ENCODE measurements at regions not wholly inside any gene's neighbourhood (a gene's known extent, or its start where the extent isn't known, plus 50 kb on each side); places are given as distances from the start of the nearest gene placed in this dataset.

DNA sequence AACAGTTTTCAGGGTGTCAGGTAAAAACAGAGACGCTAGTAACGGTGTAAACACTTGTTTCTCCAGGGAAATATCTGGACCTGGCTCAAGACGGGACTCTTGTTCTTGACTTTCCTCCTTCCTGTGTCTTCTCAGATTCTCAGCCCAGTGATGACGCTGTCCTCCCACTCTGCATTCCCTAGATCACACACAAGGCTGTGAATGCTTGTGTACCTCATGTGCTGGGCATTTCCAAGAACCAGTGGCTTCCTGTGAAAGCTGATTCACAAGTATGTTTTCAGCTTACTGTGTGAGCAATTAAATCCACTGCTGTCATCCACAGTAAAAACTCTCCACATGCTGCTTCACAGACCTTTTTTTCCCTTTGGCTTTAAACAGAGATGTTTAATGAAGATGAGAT lies 193.8 kb upstream of the DPP6 start:
- H3K9me3 ChIP-seq (ENCODE audit: low read length): no peaks in the 10 kb centered on the region

DNA sequence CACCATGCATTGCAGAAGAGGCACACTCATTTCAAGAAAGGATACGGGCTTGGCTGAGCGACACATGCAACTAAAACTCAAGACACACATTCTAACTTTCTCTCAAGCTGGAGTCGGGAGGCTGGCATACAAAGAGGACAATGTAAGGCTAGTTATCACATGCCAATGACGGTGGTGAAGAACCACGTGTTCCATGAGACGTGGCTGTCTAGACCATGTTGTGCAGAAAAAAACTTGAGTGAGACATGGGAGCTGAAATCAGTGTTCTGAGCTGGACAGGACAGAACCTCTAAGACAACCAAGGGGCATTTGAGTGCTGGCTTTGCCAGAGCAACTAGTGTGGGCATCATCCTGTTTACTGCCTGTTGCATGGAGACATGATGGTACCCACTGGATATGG lies 193.0 kb upstream of the DPP6 start:
- H2AFZ ChIP-seq (ENCODE audit: low read depth, low read length): no peak overlapping the region
- H3K79me2 ChIP-seq (replicated peaks; ENCODE audit: insufficient read depth, low read length): no peaks in the 10 kb centered on the region
- no peak overlapping the region for H3K4me2 ChIP-seq (ENCODE audit: low read length)
- no peak for TF ChIP-seq TAF1 (IDR thresholded peaks at IDR 0.05; ENCODE audit: low read depth)
- no peak for TF ChIP-seq EZH2 (IDR thresholded peaks at IDR 0.05; ENCODE audit: borderline replicate concordance, insufficient read depth, low read length, poor library complexity, severe bottlenecking)
- TF ChIP-seq MXI1 (conservative IDR thresholded peaks at IDR 0.05; ENCODE audit: poor library complexity, severe bottlenecking): no peak
- TF ChIP-seq POLR2AphosphoS5 (IDR thresholded peaks at IDR 0.05): no peak
- TF ChIP-seq, protein P1, sequence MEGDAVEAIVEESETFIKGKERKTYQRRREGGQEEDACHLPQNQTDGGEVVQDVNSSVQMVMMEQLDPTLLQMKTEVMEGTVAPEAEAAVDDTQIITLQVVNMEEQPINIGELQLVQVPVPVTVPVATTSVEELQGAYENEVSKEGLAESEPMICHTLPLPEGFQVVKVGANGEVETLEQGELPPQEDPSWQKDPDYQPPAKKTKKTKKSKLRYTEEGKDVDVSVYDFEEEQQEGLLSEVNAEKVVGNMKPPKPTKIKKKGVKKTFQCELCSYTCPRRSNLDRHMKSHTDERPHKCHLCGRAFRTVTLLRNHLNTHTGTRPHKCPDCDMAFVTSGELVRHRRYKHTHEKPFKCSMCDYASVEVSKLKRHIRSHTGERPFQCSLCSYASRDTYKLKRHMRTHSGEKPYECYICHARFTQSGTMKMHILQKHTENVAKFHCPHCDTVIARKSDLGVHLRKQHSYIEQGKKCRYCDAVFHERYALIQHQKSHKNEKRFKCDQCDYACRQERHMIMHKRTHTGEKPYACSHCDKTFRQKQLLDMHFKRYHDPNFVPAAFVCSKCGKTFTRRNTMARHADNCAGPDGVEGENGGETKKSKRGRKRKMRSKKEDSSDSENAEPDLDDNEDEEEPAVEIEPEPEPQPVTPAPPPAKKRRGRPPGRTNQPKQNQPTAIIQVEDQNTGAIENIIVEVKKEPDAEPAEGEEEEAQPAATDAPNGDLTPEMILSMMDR (IDR thresholded peaks at IDR 0.05; ENCODE audit: poor library complexity, severe bottlenecking): no peak
- no peak overlapping the region for H3K27ac ChIP-seq (ENCODE audit: low read length)
- no peak overlapping the region for H3K4me3 ChIP-seq (ENCODE audit: low read length)
- H3K9me3 ChIP-seq (ENCODE audit: low read length): no peaks in the 10 kb centered on the region
- H3K27me3 ChIP-seq (ENCODE audit: insufficient read depth, low read depth, low read length): no peaks in the 10 kb centered on the region
- no peaks in the 10 kb centered on the region for H3K9me2 ChIP-seq (ENCODE audit: insufficient read depth, low read length)
- H3K36me3 ChIP-seq (ENCODE audit: insufficient read depth, low read length): no peaks in the 10 kb centered on the region
- H4K20me1 ChIP-seq (ENCODE audit: insufficient read depth): no peaks in the 10 kb centered on the region
- no peak overlapping the region for H3K9ac ChIP-seq (ENCODE audit: low read length)
- H3F3A ChIP-seq (ENCODE audit: insufficient read depth, low read length, poor library complexity, severe bottlenecking): no peaks in the 10 kb centered on the region

More for the DNA sequence above, 193.8 kb upstream of the DPP6 start:
- no peaks in the 10 kb centered on the region for H4K20me1 ChIP-seq (ENCODE audit: insufficient read depth)
- no peak overlapping the region for H3K27ac ChIP-seq (ENCODE audit: low read length)
- H2AFZ ChIP-seq (ENCODE audit: low read depth, low read length): no peak overlapping the region
- H3F3A ChIP-seq (ENCODE audit: insufficient read depth, low read length, poor library complexity, severe bottlenecking): no peaks in the 10 kb centered on the region
- H3K9ac ChIP-seq (ENCODE audit: low read length): no peak overlapping the region
- no peaks in the 10 kb centered on the region for H3K9me2 ChIP-seq (ENCODE audit: insufficient read depth, low read length)
- no peaks in the 10 kb centered on the region for H3K36me3 ChIP-seq (ENCODE audit: insufficient read depth, low read length)
- no peak overlapping the region for H3K4me3 ChIP-seq (ENCODE audit: low read length)
- no peak for TF ChIP-seq POLR2AphosphoS5 (IDR thresholded peaks at IDR 0.05)
- no peak for TF ChIP-seq EZH2 (IDR thresholded peaks at IDR 0.05; ENCODE audit: borderline replicate concordance, insufficient read depth, low read length, poor library complexity, severe bottlenecking)
- TF ChIP-seq, protein P2, sequence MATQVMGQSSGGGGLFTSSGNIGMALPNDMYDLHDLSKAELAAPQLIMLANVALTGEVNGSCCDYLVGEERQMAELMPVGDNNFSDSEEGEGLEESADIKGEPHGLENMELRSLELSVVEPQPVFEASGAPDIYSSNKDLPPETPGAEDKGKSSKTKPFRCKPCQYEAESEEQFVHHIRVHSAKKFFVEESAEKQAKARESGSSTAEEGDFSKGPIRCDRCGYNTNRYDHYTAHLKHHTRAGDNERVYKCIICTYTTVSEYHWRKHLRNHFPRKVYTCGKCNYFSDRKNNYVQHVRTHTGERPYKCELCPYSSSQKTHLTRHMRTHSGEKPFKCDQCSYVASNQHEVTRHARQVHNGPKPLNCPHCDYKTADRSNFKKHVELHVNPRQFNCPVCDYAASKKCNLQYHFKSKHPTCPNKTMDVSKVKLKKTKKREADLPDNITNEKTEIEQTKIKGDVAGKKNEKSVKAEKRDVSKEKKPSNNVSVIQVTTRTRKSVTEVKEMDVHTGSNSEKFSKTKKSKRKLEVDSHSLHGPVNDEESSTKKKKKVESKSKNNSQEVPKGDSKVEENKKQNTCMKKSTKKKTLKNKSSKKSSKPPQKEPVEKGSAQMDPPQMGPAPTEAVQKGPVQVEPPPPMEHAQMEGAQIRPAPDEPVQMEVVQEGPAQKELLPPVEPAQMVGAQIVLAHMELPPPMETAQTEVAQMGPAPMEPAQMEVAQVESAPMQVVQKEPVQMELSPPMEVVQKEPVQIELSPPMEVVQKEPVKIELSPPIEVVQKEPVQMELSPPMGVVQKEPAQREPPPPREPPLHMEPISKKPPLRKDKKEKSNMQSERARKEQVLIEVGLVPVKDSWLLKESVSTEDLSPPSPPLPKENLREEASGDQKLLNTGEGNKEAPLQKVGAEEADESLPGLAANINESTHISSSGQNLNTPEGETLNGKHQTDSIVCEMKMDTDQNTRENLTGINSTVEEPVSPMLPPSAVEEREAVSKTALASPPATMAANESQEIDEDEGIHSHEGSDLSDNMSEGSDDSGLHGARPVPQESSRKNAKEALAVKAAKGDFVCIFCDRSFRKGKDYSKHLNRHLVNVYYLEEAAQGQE (IDR thresholded peaks at IDR 0.05; ENCODE audit: borderline replicate concordance): no peak
- TF ChIP-seq RAD21 (conservative IDR thresholded peaks at IDR 0.05): no peak
- TF ChIP-seq MXI1 (conservative IDR thresholded peaks at IDR 0.05; ENCODE audit: poor library complexity, severe bottlenecking): no peak
- TF ChIP-seq EP300 (conservative IDR thresholded peaks at IDR 0.05; ENCODE audit: poor library complexity, severe bottlenecking): no peak
- TF ChIP-seq SMC3 (conservative IDR thresholded peaks at IDR 0.05; ENCODE audit: poor library complexity): no peak
- TF ChIP-seq, protein P1 (IDR thresholded peaks at IDR 0.05; ENCODE audit: poor library complexity, severe bottlenecking): no peak
- TF ChIP-seq TAF1 (IDR thresholded peaks at IDR 0.05; ENCODE audit: low read depth): no peak
- no peaks in the 10 kb centered on the region for H3K27me3 ChIP-seq (ENCODE audit: insufficient read depth, low read depth, low read length)
- no peaks in the 10 kb centered on the region for H3K79me2 ChIP-seq (replicated peaks; ENCODE audit: insufficient read depth, low read length)
- H3K4me2 ChIP-seq (ENCODE audit: low read length): no peak overlapping the region
